CD4-positive, alpha-beta T cell treated with Interleukin-12 subunit alpha and Interleukin-12 subunit beta, for 1 hour (primary cell): ENCODE measurements at regions not wholly inside any gene's neighbourhood (a gene's known extent, or its start where the extent isn't known, plus 50 kb on each side); places are given as distances from the start of the nearest gene placed in this dataset.
"Not testable (repeated sequence)": the region's sequence is repeated elsewhere in the genome, so short reads cannot be mapped to it uniquely, and the experiment has no call there.

ENCODE experiments used
- DNase-seq: peaks from one replicate; pipeline ENCODE4 v3.0.0-alpha.2; 2020

- DNase-seq, result no peak
Observed at GRCh38 chr6:112401083-112401482, 54.0 kb downstream of the RFPL4B start.

GRCh38 chr6:112407101-112407590 is 60.0 kb downstream of the RFPL4B start:
- DNase-seq, result no peak

GRCh38 chr6:112408522-112408921 is 61.4 kb downstream of the RFPL4B start:
- no peak for DNase-seq

- DNase-seq, result no peak
Observed at GRCh38 chr6:112409311-112409710, 62.2 kb downstream of the RFPL4B start.

- no peak for DNase-seq
Observed at GRCh38 chr6:112413780-112414179, 66.7 kb downstream of the RFPL4B start.

GRCh38 chr6:112415366-112415765 is 68.2 kb downstream of the RFPL4B start:
- DNase-seq, result no peak

- no peak for DNase-seq
Observed at GRCh38 chr6:112416866-112417265, 69.7 kb downstream of the RFPL4B start.

GRCh38 chr6:112427011-112427410 is 79.9 kb downstream of the RFPL4B start:
- DNase-seq, result not testable (repeated sequence)

GRCh38 chr6:112427499-112427898 is 80.4 kb downstream of the RFPL4B start:
- no peak for DNase-seq

GRCh38 chr6:112428477-112428876 is 81.3 kb downstream of the RFPL4B start:
- DNase-seq, result no peak

GRCh38 chr6:112429226-112429625 is 82.1 kb downstream of the RFPL4B start:
- no peak for DNase-seq

- no peak for DNase-seq
Observed at GRCh38 chr6:112431803-112432202, 84.7 kb downstream of the RFPL4B start.

- no peak for DNase-seq
Observed at GRCh38 chr6:112432853-112433252, 85.7 kb downstream of the RFPL4B start.

- DNase-seq, result no peak
Observed at GRCh38 chr6:112433457-112433856, 86.3 kb downstream of the RFPL4B start.

GRCh38 chr6:112434896-112435435 is 87.8 kb downstream of the RFPL4B start:
- no peak for DNase-seq

- DNase-seq, result no peak
Observed at GRCh38 chr6:112437058-112437457, 89.9 kb downstream of the RFPL4B start.

GRCh38 chr6:112439010-112439409 is 91.9 kb downstream of the RFPL4B start:
- DNase-seq, result no peak

- DNase-seq, result no peak
Observed at GRCh38 chr6:112439432-112439831, 92.3 kb downstream of the RFPL4B start.

GRCh38 chr6:112441607-112442006 is 94.5 kb downstream of the RFPL4B start:
- DNase-seq, result no peak

GRCh38 chr6:112443179-112444065 is 96.3 kb downstream of the RFPL4B start:
- DNase-seq, result no peak

- DNase-seq, result not testable (repeated sequence)
Observed at GRCh38 chr6:112448786-112449185, 101.7 kb downstream of the RFPL4B start.

GRCh38 chr6:112450663-112451062 is 103.5 kb downstream of the RFPL4B start:
- DNase-seq, result no peak

GRCh38 chr6:112457886-112458285 is 110.8 kb downstream of the RFPL4B start:
- no peak for DNase-seq

GRCh38 chr6:112459758-112460304 is 112.7 kb downstream of the RFPL4B start:
- DNase-seq, result no peak
